ENCODE measurements at regions not wholly inside any gene's neighbourhood (a gene's known extent, or its start where the extent isn't known, plus 50 kb on each side); places are given as distances from the start of the nearest gene placed in this dataset.
"Not testable (repeated sequence)": the region's sequence is repeated elsewhere in the genome, so short reads cannot be mapped to it uniquely, and the experiment has no call there.

GRCh38 chr3:174336784-174337183 lies 522.4 kb upstream of the NAALADL2 start:
- in situ Hi-C loops (cut with HindIII; ENCODE audit: low pct_ligation_motif_present, low pct_unique_long_range_greater_than_20kb, low sequenced_read_pairs), result no loop called here
- no peak for DNase-seq

- in situ Hi-C loops (cut with HindIII; ENCODE audit: low pct_ligation_motif_present, low pct_unique_long_range_greater_than_20kb, low sequenced_read_pairs), result no loop called here
- no peak for DNase-seq
These were observed 521.9 kb upstream of the NAALADL2 start for GRCh38 chr3:174337227-174337626.

GRCh38 chr3:174340624-174341587 lies 518.2 kb upstream of the NAALADL2 start:
- in situ Hi-C loops (cut with HindIII; ENCODE audit: low pct_ligation_motif_present, low pct_unique_long_range_greater_than_20kb, low sequenced_read_pairs), result no loop called here

GRCh38 chr3:174342171-174342570 lies 517.0 kb upstream of the NAALADL2 start:
- in situ Hi-C loops (cut with HindIII; ENCODE audit: low pct_ligation_motif_present, low pct_unique_long_range_greater_than_20kb, low sequenced_read_pairs), result no loop called here
- DNase-seq, result no peak

More at GRCh38 chr3:174340624-174341587, 518.2 kb upstream of the NAALADL2 start:
- DNase-seq, result no peak

- no peak for DNase-seq
- in situ Hi-C loops (cut with HindIII; ENCODE audit: low pct_ligation_motif_present, low pct_unique_long_range_greater_than_20kb, low sequenced_read_pairs), result no loop called here
These were observed 516.1 kb upstream of the NAALADL2 start for GRCh38 chr3:174342941-174343501.

GRCh38 chr3:174346141-174346540 lies 513.0 kb upstream of the NAALADL2 start:
- in situ Hi-C loops (cut with HindIII; ENCODE audit: low pct_ligation_motif_present, low pct_unique_long_range_greater_than_20kb, low sequenced_read_pairs), result no loop called here
- DNase-seq, result no peak

- in situ Hi-C loops (cut with HindIII; ENCODE audit: low pct_ligation_motif_present, low pct_unique_long_range_greater_than_20kb, low sequenced_read_pairs), result no loop called here
- DNase-seq, result no peak
These were observed 512.6 kb upstream of the NAALADL2 start for GRCh38 chr3:174346571-174346970.

- DNase-seq, result no peak
- in situ Hi-C loops (cut with HindIII; ENCODE audit: low pct_ligation_motif_present, low pct_unique_long_range_greater_than_20kb, low sequenced_read_pairs), result no loop called here
These were observed 511.5 kb upstream of the NAALADL2 start for GRCh38 chr3:174347474-174348138.

GRCh38 chr3:174352227-174352626 lies 506.9 kb upstream of the NAALADL2 start:
- no peak for DNase-seq
- in situ Hi-C loops (cut with HindIII; ENCODE audit: low pct_ligation_motif_present, low pct_unique_long_range_greater_than_20kb, low sequenced_read_pairs), result no loop called here

- DNase-seq, result peak; percentile 33
- in situ Hi-C loops (cut with HindIII; ENCODE audit: low pct_ligation_motif_present, low pct_unique_long_range_greater_than_20kb, low sequenced_read_pairs), result no loop called here
These were observed 503.6 kb upstream of the NAALADL2 start for GRCh38 chr3:174355505-174355904.

GRCh38 chr3:174356596-174356995 lies 502.5 kb upstream of the NAALADL2 start:
- in situ Hi-C loops (cut with HindIII; ENCODE audit: low pct_ligation_motif_present, low pct_unique_long_range_greater_than_20kb, low sequenced_read_pairs), result no loop called here
- DNase-seq, result no peak

- no peak for DNase-seq
- in situ Hi-C loops (cut with HindIII; ENCODE audit: low pct_ligation_motif_present, low pct_unique_long_range_greater_than_20kb, low sequenced_read_pairs), result no loop called here
These were observed 500.9 kb upstream of the NAALADL2 start for GRCh38 chr3:174358252-174358651.

- in situ Hi-C loops (cut with HindIII; ENCODE audit: low pct_ligation_motif_present, low pct_unique_long_range_greater_than_20kb, low sequenced_read_pairs), result no loop called here
- no peak for DNase-seq
These were observed 496.6 kb upstream of the NAALADL2 start for GRCh38 chr3:174362556-174362955.

GRCh38 chr3:174363256-174363655 lies 495.9 kb upstream of the NAALADL2 start:
- in situ Hi-C loops (cut with HindIII; ENCODE audit: low pct_ligation_motif_present, low pct_unique_long_range_greater_than_20kb, low sequenced_read_pairs), result no loop called here
- no peak for DNase-seq

- in situ Hi-C loops (cut with HindIII; ENCODE audit: low pct_ligation_motif_present, low pct_unique_long_range_greater_than_20kb, low sequenced_read_pairs), result no loop called here
- DNase-seq, result no peak
These were observed 493.3 kb upstream of the NAALADL2 start for GRCh38 chr3:174365796-174366195.

- in situ Hi-C loops (cut with HindIII; ENCODE audit: low pct_ligation_motif_present, low pct_unique_long_range_greater_than_20kb, low sequenced_read_pairs); DNase-seq: not testable (repeated sequence)
These were observed 492.2 kb upstream of the NAALADL2 start for GRCh38 chr3:174366904-174367303.

- in situ Hi-C loops (cut with HindIII; ENCODE audit: low pct_ligation_motif_present, low pct_unique_long_range_greater_than_20kb, low sequenced_read_pairs), result no loop called here
- DNase-seq, result no peak
These were observed 482.8 kb upstream of the NAALADL2 start for GRCh38 chr3:174376346-174376745.

GRCh38 chr3:174377096-174377495 lies 482.0 kb upstream of the NAALADL2 start:
- no peak for DNase-seq
- in situ Hi-C loops (cut with HindIII; ENCODE audit: low pct_ligation_motif_present, low pct_unique_long_range_greater_than_20kb, low sequenced_read_pairs), result no loop called here

- in situ Hi-C loops (cut with HindIII; ENCODE audit: low pct_ligation_motif_present, low pct_unique_long_range_greater_than_20kb, low sequenced_read_pairs), result no loop called here
- DNase-seq, result no peak
These were observed 481.4 kb upstream of the NAALADL2 start for GRCh38 chr3:174377684-174378083.
